ENCODE measurements at regions not wholly inside any gene's neighbourhood (a gene's known extent, or its start where the extent isn't known, plus 50 kb on each side); places are given as distances from the start of the nearest gene placed in this dataset.

DNA sequence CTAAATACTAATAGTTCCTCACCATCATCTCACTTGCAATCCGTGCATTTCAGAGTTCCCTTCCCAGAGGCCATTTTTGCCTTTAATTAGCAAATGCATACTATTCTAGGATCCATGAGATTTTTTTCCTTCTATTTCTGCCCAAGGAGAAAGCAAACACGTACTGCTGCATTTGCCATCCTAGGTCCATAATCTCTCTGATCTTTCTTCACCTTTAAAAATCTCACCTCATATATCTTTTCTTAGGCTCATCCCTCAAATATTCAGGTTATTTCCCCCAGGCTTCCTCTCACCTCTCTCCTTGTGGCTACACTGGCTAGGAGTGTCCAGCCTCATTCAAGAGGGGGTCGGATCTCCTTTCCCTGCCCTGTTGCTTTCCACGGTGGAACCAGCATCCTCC is 338.6 kb downstream of the SETD4 start:
- TF ChIP-seq CTCF (IDR thresholded peaks at IDR 0.05) (no peak), POLR2A (IDR thresholded peaks at IDR 0.05) (no peak)
